Tongue (tissue), 1 donor: ENCODE measurements at regions not wholly inside any gene's neighbourhood (a gene's known extent, or its start where the extent isn't known, plus 50 kb on each side); places are given as distances from the start of the nearest gene placed in this dataset. TPM values are rescaled to one million over a fixed set of nuclear protein-coding genes. Genes with fewer than 3 reads are reported as not detected.

Experiments
- small RNA-seq: library from RNA; depleted of rRNA; stranded (forward); fragments of <200 nt; gene quantifications from one replicate; pipeline ENCODE3, GENCODE V24; 2014; ENCODE audit warnings: low replicate concordance

Small RNA genes in the stretch of these regions (small RNA-seq; reads per million reads assigned to genes)
- not detected for gene AC140063.1
- not detected for gene RNA5SP376
